ENCODE measurements at regions not wholly inside any gene's neighbourhood (a gene's known extent, or its start where the extent isn't known, plus 50 kb on each side); places are given as distances from the start of the nearest gene placed in this dataset.

DNA sequence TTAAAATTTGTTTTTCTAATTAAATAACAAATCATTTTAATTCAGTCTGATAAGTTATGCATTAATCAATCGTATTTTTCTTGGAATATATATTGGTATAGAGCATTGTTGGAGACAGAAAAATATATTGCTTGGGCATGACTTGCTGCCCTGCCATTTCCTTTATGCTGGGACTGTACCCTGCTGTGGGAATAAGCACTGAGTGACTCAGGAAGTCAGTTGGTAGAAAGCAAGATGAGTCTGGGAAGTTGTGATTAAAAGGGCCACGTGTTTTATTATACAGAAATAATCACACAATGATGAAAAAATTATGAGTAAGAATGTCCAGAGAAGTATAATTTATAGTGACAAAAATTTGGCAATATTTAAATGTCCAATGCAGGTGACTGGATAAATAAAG lies 139.5 kb downstream of the KIF18A start:
- no peak overlapping the region for H3K4me3 ChIP-seq (replicated peaks in 1 of 4; ENCODE audit: control extremely low read depth in 1 of 4, insufficient read depth in 1 of 4, low read depth in 3 of 4, low read length in 4 of 4)
- no peak overlapping the region for H3K9ac ChIP-seq (ENCODE audit: insufficient read depth, low read length)
- no peaks in the 10 kb centered on the region for H3K79me2 ChIP-seq (ENCODE audit: control insufficient read depth, insufficient read depth, low read length)
- no peak for DNase-seq (ENCODE audit: low read depth in 2 of 2)
- H4K20me1 ChIP-seq (ENCODE audit: control insufficient read depth, extremely low read depth, insufficient read depth, low read length) = no peaks in the 10 kb centered on the region
- H3K27ac ChIP-seq (ENCODE audit: insufficient read depth, low read length) = no peak overlapping the region
- no peak for TF ChIP-seq EZH2 (IDR thresholded peaks at IDR 0.05; ENCODE audit: low read length, missing control alignments)
- TF ChIP-seq, protein P1, sequence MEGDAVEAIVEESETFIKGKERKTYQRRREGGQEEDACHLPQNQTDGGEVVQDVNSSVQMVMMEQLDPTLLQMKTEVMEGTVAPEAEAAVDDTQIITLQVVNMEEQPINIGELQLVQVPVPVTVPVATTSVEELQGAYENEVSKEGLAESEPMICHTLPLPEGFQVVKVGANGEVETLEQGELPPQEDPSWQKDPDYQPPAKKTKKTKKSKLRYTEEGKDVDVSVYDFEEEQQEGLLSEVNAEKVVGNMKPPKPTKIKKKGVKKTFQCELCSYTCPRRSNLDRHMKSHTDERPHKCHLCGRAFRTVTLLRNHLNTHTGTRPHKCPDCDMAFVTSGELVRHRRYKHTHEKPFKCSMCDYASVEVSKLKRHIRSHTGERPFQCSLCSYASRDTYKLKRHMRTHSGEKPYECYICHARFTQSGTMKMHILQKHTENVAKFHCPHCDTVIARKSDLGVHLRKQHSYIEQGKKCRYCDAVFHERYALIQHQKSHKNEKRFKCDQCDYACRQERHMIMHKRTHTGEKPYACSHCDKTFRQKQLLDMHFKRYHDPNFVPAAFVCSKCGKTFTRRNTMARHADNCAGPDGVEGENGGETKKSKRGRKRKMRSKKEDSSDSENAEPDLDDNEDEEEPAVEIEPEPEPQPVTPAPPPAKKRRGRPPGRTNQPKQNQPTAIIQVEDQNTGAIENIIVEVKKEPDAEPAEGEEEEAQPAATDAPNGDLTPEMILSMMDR (conservative IDR thresholded peaks at IDR 0.05 in 1 of 2, IDR thresholded peaks at IDR 0.05 in 1 of 2; ENCODE audit: low read depth in 1 of 2, low read length in 2 of 2) = no peak
- no peak overlapping the region for H3K4me2 ChIP-seq (ENCODE audit: extremely low read depth, insufficient read depth, low read length)
- no peaks in the 10 kb centered on the region for H3K4me1 ChIP-seq (ENCODE audit: control insufficient read depth, extremely low read depth, insufficient read depth, low read length)
- H3K27me3 ChIP-seq (ENCODE audit: control insufficient read depth, insufficient read depth, low read length) = no peaks in the 10 kb centered on the region
- no peaks in the 10 kb centered on the region for H3K36me3 ChIP-seq (ENCODE audit: control insufficient read depth, insufficient read depth, low read length)
- H3K9me3 ChIP-seq (ENCODE audit: control insufficient read depth, insufficient read depth, low read depth, low read length) = no peaks in the 10 kb centered on the region
- H2AFZ ChIP-seq (ENCODE audit: low read length) = no peak overlapping the region

DNA sequence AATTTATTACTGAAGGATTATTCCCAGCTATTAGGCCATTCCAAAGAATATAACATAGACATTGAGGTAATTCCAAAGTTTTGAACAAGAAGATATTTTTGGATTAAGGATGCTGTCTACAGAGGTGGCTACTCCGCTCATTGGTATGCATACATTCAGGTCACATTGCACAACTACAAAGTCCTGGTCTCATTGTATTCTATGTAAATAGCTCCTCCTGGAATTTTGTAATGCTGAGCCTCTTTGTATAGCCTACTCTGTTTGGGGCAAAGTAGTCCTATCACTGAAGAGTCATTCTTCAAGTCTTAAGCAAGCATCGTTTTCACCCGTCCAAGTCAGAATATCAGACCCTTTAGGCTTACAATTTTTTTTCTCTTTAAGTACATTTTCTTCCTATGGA lies 142.4 kb downstream of the KIF18A start:
- no peak for TF ChIP-seq EZH2 (IDR thresholded peaks at IDR 0.05; ENCODE audit: low read length, missing control alignments)
- Histone ChIP-seq H3K36me3 (ENCODE audit: control insufficient read depth, insufficient read depth, low read length) (no peaks in the 10 kb centered on the region), H3K9me3 (ENCODE audit: control insufficient read depth, insufficient read depth, low read depth, low read length) (no peaks in the 10 kb centered on the region), H3K27ac (ENCODE audit: insufficient read depth, low read length) (no peak overlapping the region), H3K27me3 (ENCODE audit: control insufficient read depth, insufficient read depth, low read length) (no peaks in the 10 kb centered on the region), H3K79me2 (ENCODE audit: control insufficient read depth, insufficient read depth, low read length) (no peaks in the 10 kb centered on the region), H3K4me3 (replicated peaks in 1 of 4; ENCODE audit: control extremely low read depth in 1 of 4, insufficient read depth in 1 of 4, low read depth in 3 of 4, low read length in 4 of 4) (no peak overlapping the region), H3K4me1 (ENCODE audit: control insufficient read depth, extremely low read depth, insufficient read depth, low read length) (no peaks in the 10 kb centered on the region), H3K9ac (ENCODE audit: insufficient read depth, low read length) (no peak overlapping the region), H4K20me1 (ENCODE audit: control insufficient read depth, extremely low read depth, insufficient read depth, low read length) (no peaks in the 10 kb centered on the region), H3K4me2 (ENCODE audit: extremely low read depth, insufficient read depth, low read length) (no peak overlapping the region), H2AFZ (ENCODE audit: low read length) (no peak overlapping the region)
- no peak for DNase-seq (ENCODE audit: low read depth in 2 of 2)

DNA sequence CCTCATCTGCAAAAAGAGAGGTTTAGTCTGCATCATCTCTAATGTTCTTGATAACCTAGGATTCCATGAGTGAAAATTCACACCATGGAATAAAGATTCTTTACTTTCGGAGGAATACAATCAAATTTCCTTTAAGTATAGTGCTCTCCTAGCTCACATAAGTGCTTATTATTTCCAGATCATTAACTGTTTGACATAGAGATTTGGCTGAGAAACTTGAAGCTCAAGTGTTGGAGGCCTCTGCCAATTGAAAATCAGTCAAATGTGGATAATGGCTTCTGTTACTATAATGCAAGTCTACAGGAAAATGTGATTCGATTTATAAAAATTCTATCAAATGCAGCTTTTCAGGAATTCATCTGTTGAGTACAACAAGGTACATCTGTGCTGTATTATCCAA lies 144.6 kb downstream of the KIF18A start:
- Histone ChIP-seq H3K27me3 (ENCODE audit: control insufficient read depth, insufficient read depth, low read length) (no peaks in the 10 kb centered on the region), H3K79me2 (ENCODE audit: control insufficient read depth, insufficient read depth, low read length) (no peaks in the 10 kb centered on the region), H4K20me1 (ENCODE audit: control insufficient read depth, extremely low read depth, insufficient read depth, low read length) (no peaks in the 10 kb centered on the region), H3K4me1 (ENCODE audit: control insufficient read depth, extremely low read depth, insufficient read depth, low read length) (no peaks in the 10 kb centered on the region), H3K27ac (ENCODE audit: insufficient read depth, low read length) (no peak overlapping the region), H3K9me3 (ENCODE audit: control insufficient read depth, insufficient read depth, low read depth, low read length) (no peaks in the 10 kb centered on the region), H3K36me3 (ENCODE audit: control insufficient read depth, insufficient read depth, low read length) (no peaks in the 10 kb centered on the region), H3K4me3 (replicated peaks in 1 of 4; ENCODE audit: control extremely low read depth in 1 of 4, insufficient read depth in 1 of 4, low read depth in 3 of 4, low read length in 4 of 4) (no peak overlapping the region), H3K9ac (ENCODE audit: insufficient read depth, low read length) (no peak overlapping the region), H3K4me2 (ENCODE audit: extremely low read depth, insufficient read depth, low read length) (no peak overlapping the region), H2AFZ (ENCODE audit: low read length) (no peak overlapping the region)
- no peak for TF ChIP-seq EZH2 (IDR thresholded peaks at IDR 0.05; ENCODE audit: low read length, missing control alignments)
- TF ChIP-seq, protein P1 (conservative IDR thresholded peaks at IDR 0.05 in 1 of 2, IDR thresholded peaks at IDR 0.05 in 1 of 2; ENCODE audit: low read depth in 1 of 2, low read length in 2 of 2) = no peak
- DNase-seq (ENCODE audit: low read depth in 2 of 2) = peak in 1 of 2 donors; percentile 12

All from fibroblast of lung (primary cell).